ENCODE measurements at regions not wholly inside any gene's neighbourhood (a gene's known extent, or its start where the extent isn't known, plus 50 kb on each side); places are given as distances from the start of the nearest gene placed in this dataset.
"Not testable (repeated sequence)": the region's sequence is repeated elsewhere in the genome, so short reads cannot be mapped to it uniquely, and the experiment has no call there.

DNA sequence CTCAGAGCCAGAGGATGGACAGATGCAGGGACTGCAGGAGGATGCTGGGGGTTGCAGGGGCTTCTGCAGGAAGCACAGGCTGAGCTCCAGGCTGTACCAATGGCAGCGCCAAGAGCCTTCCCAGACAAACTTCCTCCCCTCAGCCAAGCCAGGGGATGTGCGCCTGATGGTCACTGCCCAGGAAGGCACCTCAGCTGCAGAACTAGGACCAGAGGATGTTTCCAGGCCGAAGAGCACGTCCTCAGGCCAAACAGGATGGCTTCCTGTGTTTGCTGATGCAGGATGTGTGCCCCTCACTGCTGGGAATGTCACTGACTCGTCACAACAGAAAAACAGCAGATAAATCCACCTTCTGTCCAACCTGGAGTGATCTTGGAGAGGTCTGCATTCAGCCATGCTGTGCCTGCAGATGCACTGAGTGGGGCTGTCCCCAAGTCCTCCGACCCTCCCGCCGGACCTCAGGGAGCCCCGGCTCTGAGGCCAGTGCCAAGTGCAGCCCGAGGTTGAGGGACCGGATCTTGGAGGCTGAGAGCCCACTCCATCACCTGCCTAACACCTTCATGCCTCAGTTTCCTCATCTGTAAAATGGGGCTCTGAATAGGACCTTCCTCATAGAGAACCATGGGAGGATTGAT lies 152.5 kb upstream of the CHST15 start:
- no peak overlapping the region for H3K4me3 Mint-ChIP-seq
- no peak for DNase-seq
- no peaks in the 10 kb centered on the region for H3K9me3 Mint-ChIP-seq
- H3K4me1 Mint-ChIP-seq (ENCODE audit: low read depth), result no peaks in the 10 kb centered on the region
- peaks cover 2% of the 10 kb centered on the region for H3K27me3 Mint-ChIP-seq
- H3K27ac Mint-ChIP-seq, result no peak overlapping the region
- no peaks in the 10 kb centered on the region for H3K36me3 Mint-ChIP-seq (ENCODE audit: low read depth)

DNA sequence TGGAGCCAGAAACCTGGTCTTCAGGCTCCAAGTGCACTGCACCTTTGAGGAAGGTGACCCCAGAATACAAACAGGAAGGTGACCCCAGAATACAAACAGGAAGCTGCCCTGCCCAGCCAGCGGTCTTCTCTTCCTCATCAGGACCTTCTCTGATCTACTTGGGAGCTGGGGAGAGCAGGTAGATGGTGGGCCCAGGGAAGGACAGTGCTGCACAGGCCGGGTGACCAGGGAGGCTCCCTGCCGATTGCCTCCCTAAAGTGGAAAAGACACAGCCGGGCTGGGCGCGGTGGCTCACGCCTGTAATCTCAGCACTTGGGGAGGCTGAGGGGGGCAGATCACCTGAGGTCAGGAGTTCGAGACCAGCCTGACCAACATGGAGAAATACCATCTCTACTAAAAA lies 151.8 kb upstream of the CHST15 start:
- no peak for DNase-seq
- Mint-ChIP-seq H3K27me3 (no peaks in the 10 kb centered on the region), H3K4me1 (ENCODE audit: low read depth) (no peaks in the 10 kb centered on the region), H3K9me3 (no peaks in the 10 kb centered on the region), H3K4me3 (no peak overlapping the region), H3K36me3 (ENCODE audit: low read depth) (no peaks in the 10 kb centered on the region), H3K27ac (no peak overlapping the region)

DNA sequence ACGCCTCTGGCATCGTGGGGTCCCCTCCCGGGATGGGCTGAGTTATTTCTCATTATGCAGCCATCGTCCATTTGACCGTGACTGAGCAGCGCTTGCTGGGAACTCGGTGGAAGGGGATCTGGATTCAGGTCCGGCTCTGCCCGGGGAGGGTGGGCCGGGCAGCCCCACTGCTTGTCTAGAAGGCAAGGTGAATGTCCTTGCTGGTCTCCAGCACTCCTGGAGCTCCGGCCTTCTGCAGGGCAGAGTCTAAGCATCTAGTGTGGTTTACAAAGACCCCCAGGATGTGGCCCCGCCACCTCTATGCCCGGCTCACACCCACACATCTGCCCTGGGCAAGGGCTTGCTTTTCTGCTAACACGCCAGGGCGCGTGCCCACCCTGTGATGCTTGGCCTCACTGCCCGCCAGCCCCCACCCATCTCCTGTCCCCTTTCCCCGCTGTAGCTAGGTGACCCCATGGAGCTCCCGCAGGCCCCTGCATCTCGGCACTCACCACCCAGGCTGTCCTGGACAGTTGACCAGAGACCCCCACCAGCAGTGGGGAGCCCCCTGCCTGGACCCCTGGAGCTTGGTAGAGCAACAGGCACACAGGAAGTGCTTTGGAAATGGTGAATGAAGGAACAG lies 151.0 kb upstream of the CHST15 start:
- H3K27ac Mint-ChIP-seq, result no peak overlapping the region
- no peak for DNase-seq
- peaks cover 3% of the 10 kb centered on the region for H3K27me3 Mint-ChIP-seq
- H3K4me3 Mint-ChIP-seq, result no peak overlapping the region
- no peaks in the 10 kb centered on the region for H3K4me1 Mint-ChIP-seq (ENCODE audit: low read depth)
- no peaks in the 10 kb centered on the region for H3K9me3 Mint-ChIP-seq
- no peaks in the 10 kb centered on the region for H3K36me3 Mint-ChIP-seq (ENCODE audit: low read depth)

DNA sequence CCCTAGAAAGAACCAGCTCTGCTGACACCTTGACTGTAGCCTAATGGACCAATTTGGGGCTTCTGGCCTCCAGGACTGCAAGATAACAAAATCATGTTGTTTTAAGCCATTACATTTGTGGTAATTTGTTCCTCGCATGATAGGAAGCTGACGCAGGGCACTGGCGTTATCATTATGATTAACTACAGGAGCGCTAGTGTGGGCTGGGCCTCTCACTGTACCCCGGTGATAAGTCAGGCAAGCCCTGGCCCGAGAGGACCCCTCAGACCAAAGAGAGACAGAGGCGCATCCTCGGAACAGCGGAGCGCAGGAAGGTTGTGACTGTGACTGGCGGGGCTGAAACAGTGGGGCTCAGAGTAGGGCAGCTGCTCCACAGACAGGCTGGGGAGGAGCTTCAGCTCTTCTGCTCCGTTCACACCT lies 150.3 kb upstream of the CHST15 start:
- Mint-ChIP-seq H3K27ac (no peak overlapping the region), H3K4me3 (no peak overlapping the region), H3K9me3 (no peaks in the 10 kb centered on the region), H3K4me1 (ENCODE audit: low read depth) (no peaks in the 10 kb centered on the region), H3K27me3 (peaks cover 3% of the 10 kb centered on the region), H3K36me3 (ENCODE audit: low read depth) (no peaks in the 10 kb centered on the region)
- DNase-seq, result no peak

DNA sequence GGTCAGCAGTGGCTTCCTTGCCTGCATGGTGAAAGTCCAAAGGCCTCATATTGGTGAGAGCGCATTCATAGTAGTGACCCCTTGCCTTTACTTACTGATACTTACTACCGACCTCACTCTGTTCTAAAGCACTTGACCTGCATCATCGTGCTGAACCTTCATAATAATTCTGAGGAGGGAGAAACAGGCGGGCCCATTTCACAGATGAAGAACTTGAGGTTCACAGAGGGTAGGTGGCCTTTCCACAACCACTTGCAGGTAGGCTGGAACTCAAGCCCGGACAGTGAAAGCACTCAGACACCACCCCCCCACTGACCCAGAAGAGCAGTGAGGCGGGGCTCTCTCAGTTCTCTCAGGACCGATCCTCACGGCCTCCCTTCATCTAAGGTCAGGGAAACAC lies 149.4 kb upstream of the CHST15 start:
- no peaks in the 10 kb centered on the region for H3K36me3 Mint-ChIP-seq (ENCODE audit: low read depth)
- no peaks in the 10 kb centered on the region for H3K4me1 Mint-ChIP-seq (ENCODE audit: low read depth)
- H3K9me3 Mint-ChIP-seq, result no peaks in the 10 kb centered on the region
- no peak overlapping the region for H3K27ac Mint-ChIP-seq
- H3K4me3 Mint-ChIP-seq, result no peak overlapping the region
- DNase-seq, result no peak
- peaks cover 3% of the 10 kb centered on the region for H3K27me3 Mint-ChIP-seq

DNA sequence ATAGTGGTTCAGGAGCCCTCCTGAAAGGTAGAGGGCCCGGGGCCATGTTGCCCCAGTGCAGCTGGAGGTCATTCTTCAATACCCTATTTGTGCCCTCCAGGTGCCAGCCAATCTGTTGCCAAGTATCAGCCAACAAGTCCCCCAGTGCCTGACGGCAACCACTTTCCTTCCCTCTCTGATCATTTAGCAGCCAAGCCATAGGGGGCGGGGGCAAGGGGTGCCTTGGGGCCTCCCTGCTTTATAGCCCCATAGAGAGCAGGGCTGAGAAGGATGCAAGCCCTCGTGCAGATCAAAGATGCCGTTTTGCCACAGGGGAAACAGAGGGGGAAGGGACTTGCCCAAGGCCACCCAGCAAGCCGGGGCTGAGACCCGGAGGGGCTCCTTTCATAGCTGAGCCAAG lies 149.0 kb upstream of the CHST15 start:
- Mint-ChIP-seq H3K9me3 (no peaks in the 10 kb centered on the region), H3K4me1 (ENCODE audit: low read depth) (no peaks in the 10 kb centered on the region), H3K27ac (no peak overlapping the region), H3K36me3 (ENCODE audit: low read depth) (no peaks in the 10 kb centered on the region), H3K27me3 (peaks cover 3% of the 10 kb centered on the region), H3K4me3 (no peak overlapping the region)
- DNase-seq, result no peak

DNA sequence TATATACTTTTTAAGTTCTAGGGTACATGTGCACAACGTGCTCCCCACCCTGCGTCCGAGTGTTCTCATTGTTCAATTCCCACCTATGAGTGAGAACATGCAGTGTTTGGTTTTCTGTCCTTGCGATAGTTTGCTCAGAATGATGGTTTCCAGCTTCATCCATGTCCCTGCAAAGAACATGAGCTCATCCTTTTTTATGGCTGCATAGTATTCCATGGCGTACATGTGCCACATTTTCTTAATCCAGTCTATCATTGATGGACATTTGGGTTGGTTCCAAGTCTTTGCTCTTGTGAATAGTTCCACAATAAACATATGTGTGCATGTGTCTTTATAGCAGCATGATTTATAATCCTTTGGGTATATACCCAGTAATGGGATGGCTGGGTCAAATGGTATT lies 148.1 kb upstream of the CHST15 start:
- not testable (repeated sequence) for DNase-seq; H3K4me1 Mint-ChIP-seq (ENCODE audit: low read depth); H3K4me3 Mint-ChIP-seq; H3K9me3 Mint-ChIP-seq; H3K27ac Mint-ChIP-seq; H3K27me3 Mint-ChIP-seq; H3K36me3 Mint-ChIP-seq (ENCODE audit: low read depth)

DNA sequence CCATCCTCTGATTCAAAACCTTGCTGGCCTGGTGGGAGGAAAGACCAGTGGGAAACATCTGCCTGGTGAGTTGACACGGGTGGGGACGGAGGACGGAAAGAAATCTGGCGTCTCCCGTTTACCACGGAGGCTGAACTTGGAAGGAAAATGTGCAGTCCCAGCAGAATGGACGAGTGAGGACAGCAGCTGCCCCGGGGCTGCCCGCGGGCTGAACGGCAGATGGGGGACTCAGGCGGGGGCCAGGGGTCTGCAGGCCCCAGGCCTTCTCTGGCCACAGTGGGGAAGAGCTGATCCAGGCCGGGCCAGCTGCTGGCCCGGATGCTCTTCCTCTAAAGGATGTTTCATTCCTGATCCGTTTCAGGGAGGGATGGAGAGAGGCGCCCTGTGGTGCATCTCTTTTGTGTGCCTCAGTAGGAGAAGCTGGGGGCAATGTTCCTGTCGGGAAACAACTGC lies 147.5 kb upstream of the CHST15 start:
- H3K27me3 Mint-ChIP-seq, result peaks cover 3% of the 10 kb centered on the region
- H3K4me3 Mint-ChIP-seq, result no peak overlapping the region
- DNase-seq, result no peak
- H3K9me3 Mint-ChIP-seq, result no peaks in the 10 kb centered on the region
- no peaks in the 10 kb centered on the region for H3K36me3 Mint-ChIP-seq (ENCODE audit: low read depth)
- H3K4me1 Mint-ChIP-seq (ENCODE audit: low read depth), result no peaks in the 10 kb centered on the region
- H3K27ac Mint-ChIP-seq, result no peak overlapping the region

DNA sequence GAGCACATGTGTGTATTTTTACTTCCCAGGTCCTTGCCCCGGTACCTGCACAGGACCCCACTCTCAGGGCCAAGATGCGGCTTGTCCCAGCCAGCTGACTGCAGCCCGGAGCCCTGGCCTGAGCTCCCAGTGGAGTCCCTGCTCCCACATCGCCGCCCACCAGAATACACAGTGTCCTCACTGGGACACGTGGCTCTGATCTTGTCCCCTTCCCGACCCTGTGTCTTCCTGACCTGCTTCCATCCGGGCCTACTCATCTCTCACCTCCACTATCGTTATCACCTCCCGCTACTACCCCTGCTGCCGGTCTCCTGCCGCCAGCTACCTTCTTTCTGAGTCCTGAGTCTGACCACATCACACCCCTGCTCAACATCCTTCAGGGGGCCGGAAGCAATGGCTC lies 146.3 kb upstream of the CHST15 start:
- Mint-ChIP-seq H3K9me3 (no peaks in the 10 kb centered on the region), H3K4me3 (no peak overlapping the region), H3K36me3 (ENCODE audit: low read depth) (no peaks in the 10 kb centered on the region), H3K4me1 (ENCODE audit: low read depth) (no peaks in the 10 kb centered on the region), H3K27ac (no peak overlapping the region), H3K27me3 (peaks cover 3% of the 10 kb centered on the region)
- no peak for DNase-seq

DNA sequence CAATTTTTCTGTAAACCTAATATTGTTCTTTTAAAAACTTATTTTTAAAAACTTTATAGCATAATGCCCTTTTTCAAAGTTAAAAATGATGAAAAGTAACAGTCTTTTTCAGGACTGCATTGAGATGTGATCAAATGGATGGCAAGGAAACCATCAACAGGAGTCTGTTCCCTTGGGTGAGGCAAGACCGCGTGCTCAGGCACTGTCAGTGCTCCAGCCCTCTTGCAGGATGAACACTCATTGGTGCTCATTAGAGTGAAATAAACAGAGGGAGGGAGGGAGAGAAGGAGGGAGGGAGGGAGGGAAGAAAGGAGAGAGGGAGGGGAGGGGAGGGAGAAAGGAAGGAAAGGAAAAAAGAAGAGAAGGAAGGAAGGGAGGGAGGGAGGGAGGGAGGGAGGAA lies 145.7 kb upstream of the CHST15 start:
- Mint-ChIP-seq H3K9me3 (no peaks in the 10 kb centered on the region), H3K27ac (no peak overlapping the region), H3K36me3 (ENCODE audit: low read depth) (no peaks in the 10 kb centered on the region), H3K4me3 (no peak overlapping the region), H3K4me1 (ENCODE audit: low read depth) (no peaks in the 10 kb centered on the region), H3K27me3 (peaks cover 3% of the 10 kb centered on the region)
- no peak for DNase-seq

DNA sequence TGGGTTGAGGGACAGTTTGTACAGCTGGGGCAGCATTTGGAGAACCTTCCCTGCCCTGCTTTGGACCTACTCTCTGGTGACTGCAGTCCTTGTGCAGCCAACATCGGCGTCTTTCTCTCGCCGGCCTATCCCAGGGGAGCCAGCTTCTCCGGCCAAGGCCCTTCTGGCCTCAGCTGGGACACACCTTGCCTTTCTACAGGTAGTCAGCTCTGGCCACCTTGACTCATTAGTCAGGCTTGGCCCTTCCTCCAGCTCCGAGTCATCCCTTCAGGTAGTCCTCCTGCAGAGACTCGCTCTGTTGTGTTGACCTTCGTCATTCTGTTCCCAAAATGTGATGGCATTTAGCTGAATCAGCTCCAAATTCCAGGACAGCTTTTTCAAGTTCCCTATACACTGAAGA lies 145.0 kb upstream of the CHST15 start:
- H3K27me3 Mint-ChIP-seq, result peaks cover 3% of the 10 kb centered on the region
- no peaks in the 10 kb centered on the region for H3K36me3 Mint-ChIP-seq (ENCODE audit: low read depth)
- H3K4me1 Mint-ChIP-seq (ENCODE audit: low read depth), result no peaks in the 10 kb centered on the region
- H3K4me3 Mint-ChIP-seq, result no peak overlapping the region
- H3K9me3 Mint-ChIP-seq, result no peaks in the 10 kb centered on the region
- no peak overlapping the region for H3K27ac Mint-ChIP-seq
- DNase-seq, result no peak

DNA sequence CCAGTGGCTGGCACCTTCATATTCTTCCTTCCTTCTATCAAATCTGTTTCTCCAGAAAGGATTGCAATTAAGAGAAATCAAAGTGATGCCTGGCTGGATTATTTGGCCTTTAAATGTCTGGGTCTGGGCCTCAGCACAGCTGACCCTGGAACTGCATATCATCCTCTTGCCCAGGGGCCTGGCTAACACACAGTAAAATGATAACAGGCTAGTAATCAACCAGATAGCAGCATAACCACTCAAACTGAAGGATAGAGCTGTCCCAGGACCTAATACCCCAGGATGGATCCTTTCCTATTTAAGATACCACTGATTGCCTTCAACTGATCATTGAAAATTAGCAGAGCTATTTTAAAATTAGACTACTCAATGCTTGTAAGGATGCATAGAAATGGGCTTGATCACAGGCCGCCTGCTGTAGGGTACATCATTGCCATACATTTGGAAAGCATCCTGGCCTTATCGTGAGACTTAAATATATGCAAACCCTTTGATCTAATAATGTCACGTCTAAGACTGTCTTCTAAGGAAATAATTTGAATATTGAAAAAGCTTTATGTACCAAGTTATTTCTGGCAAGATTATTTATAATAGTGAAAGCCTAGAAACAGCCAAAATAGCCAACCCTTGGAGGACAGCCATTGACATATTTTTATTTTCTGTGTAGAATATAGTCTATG lies 144.0 kb upstream of the CHST15 start:
- no peak overlapping the region for H3K4me3 Mint-ChIP-seq
- H3K9me3 Mint-ChIP-seq, result no peaks in the 10 kb centered on the region
- no peaks in the 10 kb centered on the region for H3K4me1 Mint-ChIP-seq (ENCODE audit: low read depth)
- no peak for DNase-seq
- no peak overlapping the region for H3K27ac Mint-ChIP-seq
- H3K36me3 Mint-ChIP-seq (ENCODE audit: low read depth), result no peaks in the 10 kb centered on the region
- peaks cover 3% of the 10 kb centered on the region for H3K27me3 Mint-ChIP-seq

DNA sequence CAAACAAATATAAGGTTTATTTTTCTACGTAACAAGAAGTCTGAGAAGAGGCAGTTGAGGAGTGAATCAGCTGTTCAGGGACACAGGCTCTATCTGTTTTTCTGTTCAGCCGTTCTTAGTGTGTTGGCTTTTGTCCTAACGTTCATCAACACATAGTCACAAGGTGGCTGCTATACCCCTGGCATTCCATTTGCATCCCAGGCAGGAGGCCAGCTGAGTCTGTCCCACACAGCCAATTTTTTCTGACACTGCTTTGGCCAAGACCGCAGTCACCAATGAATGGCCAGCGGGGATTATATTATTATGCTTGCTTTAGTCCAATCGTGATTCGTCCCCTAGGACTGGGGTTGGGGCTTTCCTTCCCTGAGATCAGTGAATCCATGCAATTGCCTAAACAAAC lies 143.4 kb upstream of the CHST15 start:
- Mint-ChIP-seq H3K27ac (no peak overlapping the region), H3K36me3 (ENCODE audit: low read depth) (no peaks in the 10 kb centered on the region), H3K4me3 (no peak overlapping the region), H3K9me3 (no peaks in the 10 kb centered on the region), H3K27me3 (peaks cover 3% of the 10 kb centered on the region), H3K4me1 (ENCODE audit: low read depth) (no peaks in the 10 kb centered on the region)
- no peak for DNase-seq

DNA sequence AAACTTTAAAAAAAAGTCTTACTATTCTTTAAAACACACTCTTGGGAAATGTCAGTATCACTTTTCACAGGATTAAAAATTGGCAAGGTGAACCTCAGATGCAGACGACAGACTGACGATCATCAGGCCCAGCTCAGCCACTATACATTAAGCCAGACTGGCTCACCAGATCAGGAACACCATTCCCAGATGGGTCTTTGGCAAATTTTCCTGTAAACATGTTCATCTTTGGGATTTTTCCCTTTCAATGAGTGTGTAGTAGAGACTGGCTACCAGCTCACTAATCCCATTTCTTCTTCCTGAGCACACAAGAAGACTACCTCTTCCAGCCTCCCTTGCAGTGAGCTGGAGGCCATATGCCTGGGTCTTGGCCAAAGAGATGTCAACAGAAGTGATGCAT lies 142.7 kb upstream of the CHST15 start:
- Mint-ChIP-seq H3K27me3 (peaks cover 3% of the 10 kb centered on the region), H3K4me1 (ENCODE audit: low read depth) (no peaks in the 10 kb centered on the region), H3K36me3 (ENCODE audit: low read depth) (no peaks in the 10 kb centered on the region), H3K9me3 (no peaks in the 10 kb centered on the region), H3K27ac (no peak overlapping the region), H3K4me3 (no peak overlapping the region)
- DNase-seq, result no peak

DNA sequence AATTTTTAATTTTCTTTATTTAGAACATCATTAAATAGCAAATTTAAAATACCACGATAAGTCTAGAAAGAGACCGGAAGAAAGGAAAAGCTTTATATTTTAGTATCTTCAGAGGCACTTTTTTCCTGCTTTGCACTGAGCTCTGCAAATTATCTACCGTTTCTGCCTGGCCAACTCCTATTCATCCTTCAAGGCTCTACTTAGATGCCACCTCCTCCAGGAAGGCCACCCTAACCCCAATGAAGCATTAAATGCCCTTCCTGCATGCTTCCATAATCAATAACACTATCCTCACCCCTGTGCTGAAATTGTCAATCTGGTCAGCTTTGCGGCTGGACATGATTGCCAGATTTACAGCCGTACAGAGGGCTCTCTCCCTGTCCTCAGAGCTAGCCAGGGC lies 141.8 kb upstream of the CHST15 start:
- H3K27ac Mint-ChIP-seq, result no peak overlapping the region
- peaks cover 3% of the 10 kb centered on the region for H3K27me3 Mint-ChIP-seq
- no peaks in the 10 kb centered on the region for H3K36me3 Mint-ChIP-seq (ENCODE audit: low read depth)
- DNase-seq, result no peak
- no peak overlapping the region for H3K4me3 Mint-ChIP-seq
- H3K9me3 Mint-ChIP-seq, result no peaks in the 10 kb centered on the region
- no peaks in the 10 kb centered on the region for H3K4me1 Mint-ChIP-seq (ENCODE audit: low read depth)

All from activated T-cell treated with anti-CD3 and anti-CD28 coated beads, Interleukin-2, amount 50 U/mL, for 24 hours (primary cell).